ENCODE measurements at regions not wholly inside any gene's neighbourhood (a gene's known extent, or its start where the extent isn't known, plus 50 kb on each side); places are given as distances from the start of the nearest gene placed in this dataset.

DNA sequence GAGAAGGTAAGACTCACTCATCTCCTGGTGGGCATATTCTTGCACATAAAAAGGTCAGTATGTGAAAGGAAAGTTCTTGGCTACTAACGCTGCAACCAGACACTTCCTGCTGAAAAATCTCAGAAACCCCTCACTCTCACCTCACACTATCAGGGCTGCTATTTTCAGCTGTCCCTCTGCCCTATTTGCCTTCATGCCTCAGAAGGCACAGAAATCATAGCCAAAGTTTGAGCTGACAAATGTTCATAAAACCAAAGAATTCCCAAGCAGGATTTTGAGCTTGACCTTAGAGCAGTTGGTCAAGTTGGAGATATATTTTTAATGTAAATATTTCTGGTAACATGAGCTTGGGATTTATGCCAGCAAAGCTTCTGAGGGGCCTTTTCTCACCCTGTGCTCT, 806.2 kb downstream of the MAFB start:
- no peaks in the 10 kb centered on the region for H3K79me2 ChIP-seq (ENCODE audit: insufficient read depth, low read length)
- no peak for TF ChIP-seq EZH2phosphoT487 (conservative IDR thresholded peaks at IDR 0.05; ENCODE audit: low read length)
- TF ChIP-seq, protein P1, sequence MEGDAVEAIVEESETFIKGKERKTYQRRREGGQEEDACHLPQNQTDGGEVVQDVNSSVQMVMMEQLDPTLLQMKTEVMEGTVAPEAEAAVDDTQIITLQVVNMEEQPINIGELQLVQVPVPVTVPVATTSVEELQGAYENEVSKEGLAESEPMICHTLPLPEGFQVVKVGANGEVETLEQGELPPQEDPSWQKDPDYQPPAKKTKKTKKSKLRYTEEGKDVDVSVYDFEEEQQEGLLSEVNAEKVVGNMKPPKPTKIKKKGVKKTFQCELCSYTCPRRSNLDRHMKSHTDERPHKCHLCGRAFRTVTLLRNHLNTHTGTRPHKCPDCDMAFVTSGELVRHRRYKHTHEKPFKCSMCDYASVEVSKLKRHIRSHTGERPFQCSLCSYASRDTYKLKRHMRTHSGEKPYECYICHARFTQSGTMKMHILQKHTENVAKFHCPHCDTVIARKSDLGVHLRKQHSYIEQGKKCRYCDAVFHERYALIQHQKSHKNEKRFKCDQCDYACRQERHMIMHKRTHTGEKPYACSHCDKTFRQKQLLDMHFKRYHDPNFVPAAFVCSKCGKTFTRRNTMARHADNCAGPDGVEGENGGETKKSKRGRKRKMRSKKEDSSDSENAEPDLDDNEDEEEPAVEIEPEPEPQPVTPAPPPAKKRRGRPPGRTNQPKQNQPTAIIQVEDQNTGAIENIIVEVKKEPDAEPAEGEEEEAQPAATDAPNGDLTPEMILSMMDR (IDR thresholded peaks at IDR 0.05; ENCODE audit: insufficient read depth, low read length, poor library complexity, severe bottlenecking) = no peak
- no peak overlapping the region for H3K9ac ChIP-seq (ENCODE audit: low read length)
- H2AFZ ChIP-seq (ENCODE audit: low read depth, low read length, severe bottlenecking) = no peak overlapping the region
- H3K4me3 ChIP-seq (ENCODE audit: insufficient read depth, low read length, poor library complexity, severe bottlenecking) = no peak overlapping the region
- H4K20me1 ChIP-seq (ENCODE audit: low read depth, low read length) = no peaks in the 10 kb centered on the region
- no peaks in the 10 kb centered on the region for H3K9me3 ChIP-seq (ENCODE audit: insufficient read depth, low read length)
- no peak overlapping the region for H3K27ac ChIP-seq (ENCODE audit: low read depth, low read length)
- no peaks in the 10 kb centered on the region for H3K27me3 ChIP-seq (ENCODE audit: low read length)
- no peaks in the 10 kb centered on the region for H3F3A ChIP-seq (ENCODE audit: insufficient read depth)
- no peaks in the 10 kb centered on the region for H3K36me3 ChIP-seq (ENCODE audit: low read length)
- no peak overlapping the region for H3K4me2 ChIP-seq (ENCODE audit: low read depth, low read length, poor library complexity, severe bottlenecking)
- no peaks in the 10 kb centered on the region for H3K9me2 ChIP-seq (replicated peaks; ENCODE audit: insufficient read depth, low read length)

DNA sequence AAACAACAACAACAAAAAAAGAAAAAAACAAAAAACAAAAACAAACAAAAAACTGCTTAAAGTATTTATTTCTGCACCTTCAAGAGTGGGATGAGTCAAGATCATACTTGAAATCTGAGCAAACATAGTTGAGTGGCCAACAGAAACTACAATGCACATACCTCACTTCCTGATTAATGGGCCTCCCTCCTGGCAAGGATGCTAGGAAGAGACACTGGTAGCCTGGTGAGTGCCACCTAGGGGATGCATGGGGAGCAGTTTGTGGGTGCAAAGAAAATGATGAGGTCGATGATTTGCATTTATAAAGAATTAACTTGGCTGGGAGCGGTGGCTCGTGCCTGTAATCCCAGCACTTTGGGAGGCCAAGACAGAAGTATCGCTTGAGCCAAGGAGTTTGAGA, 808.1 kb downstream of the MAFB start:
- H3K36me3 ChIP-seq (ENCODE audit: low read length) = no peaks in the 10 kb centered on the region
- H3K27me3 ChIP-seq (ENCODE audit: low read length) = no peaks in the 10 kb centered on the region
- no peak overlapping the region for H3K4me2 ChIP-seq (ENCODE audit: low read depth, low read length, poor library complexity, severe bottlenecking)
- TF ChIP-seq, protein P1 (IDR thresholded peaks at IDR 0.05; ENCODE audit: insufficient read depth, low read length, poor library complexity, severe bottlenecking) = no peak
- no peak for TF ChIP-seq EZH2phosphoT487 (conservative IDR thresholded peaks at IDR 0.05; ENCODE audit: low read length)
- no peaks in the 10 kb centered on the region for H3F3A ChIP-seq (ENCODE audit: insufficient read depth)
- H3K79me2 ChIP-seq (ENCODE audit: insufficient read depth, low read length) = no peaks in the 10 kb centered on the region
- no peak overlapping the region for H3K27ac ChIP-seq (ENCODE audit: low read depth, low read length)
- no peaks in the 10 kb centered on the region for H4K20me1 ChIP-seq (ENCODE audit: low read depth, low read length)
- H3K9ac ChIP-seq (ENCODE audit: low read length) = no peak overlapping the region
- no peaks in the 10 kb centered on the region for H3K9me2 ChIP-seq (replicated peaks; ENCODE audit: insufficient read depth, low read length)
- H2AFZ ChIP-seq (ENCODE audit: low read depth, low read length, severe bottlenecking) = no peak overlapping the region
- H3K4me3 ChIP-seq (ENCODE audit: insufficient read depth, low read length, poor library complexity, severe bottlenecking) = no peak overlapping the region
- H3K9me3 ChIP-seq (ENCODE audit: insufficient read depth, low read length) = no peaks in the 10 kb centered on the region

DNA sequence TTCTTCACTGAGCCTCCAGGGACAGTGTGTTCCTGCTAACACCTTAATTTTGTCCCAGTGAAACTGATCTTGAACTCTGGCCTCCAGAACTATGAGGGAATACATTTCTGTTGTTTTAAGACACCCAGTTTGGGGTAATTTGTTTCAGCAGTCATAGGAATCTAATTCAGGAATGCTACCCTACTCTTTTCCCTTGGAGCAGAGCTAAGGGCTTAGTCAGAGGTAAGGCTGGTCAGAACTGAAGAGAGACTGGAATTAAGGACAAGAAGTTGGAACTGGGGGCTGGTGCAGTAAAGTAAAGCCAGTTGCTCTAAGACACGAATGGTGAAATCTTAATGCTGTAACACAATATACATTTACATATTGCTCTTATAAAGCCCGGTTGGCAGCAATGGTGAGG, 809.7 kb downstream of the MAFB start:
- no peaks in the 10 kb centered on the region for H3F3A ChIP-seq (ENCODE audit: insufficient read depth)
- H2AFZ ChIP-seq (ENCODE audit: low read depth, low read length, severe bottlenecking) = no peak overlapping the region
- H4K20me1 ChIP-seq (ENCODE audit: low read depth, low read length) = no peaks in the 10 kb centered on the region
- no peaks in the 10 kb centered on the region for H3K79me2 ChIP-seq (ENCODE audit: insufficient read depth, low read length)
- H3K4me3 ChIP-seq (ENCODE audit: insufficient read depth, low read length, poor library complexity, severe bottlenecking) = no peak overlapping the region
- H3K36me3 ChIP-seq (ENCODE audit: low read length) = no peaks in the 10 kb centered on the region
- H3K9me3 ChIP-seq (ENCODE audit: insufficient read depth, low read length) = no peaks in the 10 kb centered on the region
- no peak overlapping the region for H3K9ac ChIP-seq (ENCODE audit: low read length)
- H3K27me3 ChIP-seq (ENCODE audit: low read length) = no peaks in the 10 kb centered on the region
- H3K4me2 ChIP-seq (ENCODE audit: low read depth, low read length, poor library complexity, severe bottlenecking) = no peak overlapping the region
- no peak overlapping the region for H3K27ac ChIP-seq (ENCODE audit: low read depth, low read length)
- no peaks in the 10 kb centered on the region for H3K9me2 ChIP-seq (replicated peaks; ENCODE audit: insufficient read depth, low read length)
- TF ChIP-seq, protein P1 (IDR thresholded peaks at IDR 0.05; ENCODE audit: insufficient read depth, low read length, poor library complexity, severe bottlenecking) = no peak
- TF ChIP-seq EZH2phosphoT487 (conservative IDR thresholded peaks at IDR 0.05; ENCODE audit: low read length) = no peak

All from SU-DHL-6 (cell line).